LHCN-M2 (cell line): ENCODE measurements at regions not wholly inside any gene's neighbourhood (a gene's known extent, or its start where the extent isn't known, plus 50 kb on each side); places are given as distances from the start of the nearest gene placed in this dataset.

Experiments used
- DNase-seq: peaks from one replicate; pipeline ENCODE4 v3.0.0-alpha.2; 2012; ENCODE audit warnings: low read depth

DNA sequence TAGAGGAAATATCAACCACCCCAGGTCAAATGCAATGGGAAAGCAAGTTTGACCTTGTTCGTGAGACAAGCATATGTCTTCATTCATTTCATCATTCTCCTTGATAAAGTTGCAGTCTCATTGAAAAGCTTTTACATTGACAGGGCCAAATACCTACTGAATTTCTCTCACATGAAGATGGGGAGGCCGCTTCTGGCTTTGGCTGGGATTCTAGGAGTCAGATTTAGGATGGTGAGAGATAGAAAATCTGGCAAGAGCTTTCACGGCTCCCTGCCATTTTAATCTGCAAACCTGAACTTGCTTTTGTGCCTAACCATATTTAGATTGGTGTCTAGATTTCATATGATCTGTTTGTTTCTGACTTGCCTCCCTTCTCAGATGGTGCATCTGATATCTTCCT lies 88.0 kb downstream of the TMEM100 start:
- no peak for DNase-seq

DNA sequence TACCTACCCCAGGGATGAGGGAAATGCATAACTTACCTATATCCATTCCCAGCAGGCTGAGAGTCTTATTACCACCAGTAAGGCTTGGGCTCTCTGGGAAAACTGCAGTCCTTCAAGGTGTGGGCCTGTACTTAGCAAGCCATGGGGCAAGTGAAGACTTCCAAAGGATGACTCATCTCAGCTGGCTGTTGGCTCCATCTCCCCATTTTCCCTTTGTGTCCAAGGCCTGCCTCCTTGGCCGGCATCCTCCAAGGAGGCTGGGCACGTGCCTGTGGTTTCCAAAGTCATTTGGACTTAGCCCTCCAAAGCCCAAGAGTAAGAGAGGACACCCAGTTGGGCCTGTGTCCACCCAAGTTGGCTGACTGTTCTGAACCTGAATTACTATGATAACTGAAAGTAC lies 89.8 kb downstream of the TMEM100 start:
- no peak for DNase-seq

DNA sequence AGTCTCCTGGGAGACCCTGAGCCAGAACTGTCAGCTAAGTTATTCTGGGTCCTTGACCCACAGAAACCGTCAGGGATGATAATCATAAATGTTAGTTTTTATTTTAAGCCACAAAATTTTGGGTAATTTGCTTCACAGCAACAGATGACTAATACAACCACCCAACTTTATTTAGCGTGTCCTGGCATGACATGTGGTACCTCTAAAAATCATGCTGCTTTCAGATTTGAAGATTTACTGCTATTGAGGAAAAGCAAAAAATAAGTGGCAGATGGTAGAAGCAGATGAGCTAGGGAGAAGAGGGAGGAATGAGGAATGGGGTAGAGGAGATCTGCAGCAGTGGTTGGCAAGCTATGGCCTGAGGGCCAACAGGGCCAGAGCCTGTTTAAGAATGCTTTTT lies 90.4 kb downstream of the TMEM100 start:
- DNase-seq: no peak

DNA sequence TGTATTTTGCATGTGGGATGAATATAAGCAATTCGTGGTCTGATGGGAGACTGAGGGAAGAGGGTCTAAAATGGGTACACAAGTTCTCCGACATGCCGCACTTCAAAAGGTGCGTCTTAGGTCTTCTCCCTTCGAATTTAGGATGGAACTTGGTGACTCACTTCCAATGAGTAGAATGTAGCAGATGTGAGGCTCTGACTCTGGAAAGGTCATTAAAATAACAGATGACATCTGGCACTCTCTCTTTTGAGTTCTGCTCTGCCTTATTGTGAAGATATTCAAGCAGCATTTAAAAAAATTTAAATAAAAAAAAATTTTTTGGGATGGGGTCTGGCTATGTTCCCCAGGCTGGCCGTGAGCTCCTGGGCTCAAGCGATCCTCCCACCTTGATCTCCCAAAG lies 92.7 kb downstream of the TMEM100 start:
- DNase-seq: no peak

DNA sequence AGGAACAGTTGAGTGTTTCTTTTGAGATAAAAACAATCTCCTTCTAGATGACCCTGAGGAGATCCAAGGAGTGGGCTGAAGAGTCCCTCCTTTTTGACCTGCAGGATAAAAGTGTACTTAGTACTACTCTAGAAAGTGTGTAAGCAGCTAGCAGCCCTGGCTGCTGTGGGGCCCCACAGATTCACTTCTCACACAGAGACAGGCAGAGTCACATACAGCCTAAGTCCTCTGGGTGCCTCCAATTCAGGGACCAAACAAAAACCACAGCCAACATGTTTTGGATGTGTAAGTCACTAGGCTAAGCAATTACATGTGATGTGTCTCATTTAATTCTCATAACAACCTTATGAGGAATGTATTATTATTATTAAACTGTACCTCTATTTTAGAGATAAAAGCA lies 97.1 kb downstream of the TMEM100 start:
- DNase-seq: no peak

DNA sequence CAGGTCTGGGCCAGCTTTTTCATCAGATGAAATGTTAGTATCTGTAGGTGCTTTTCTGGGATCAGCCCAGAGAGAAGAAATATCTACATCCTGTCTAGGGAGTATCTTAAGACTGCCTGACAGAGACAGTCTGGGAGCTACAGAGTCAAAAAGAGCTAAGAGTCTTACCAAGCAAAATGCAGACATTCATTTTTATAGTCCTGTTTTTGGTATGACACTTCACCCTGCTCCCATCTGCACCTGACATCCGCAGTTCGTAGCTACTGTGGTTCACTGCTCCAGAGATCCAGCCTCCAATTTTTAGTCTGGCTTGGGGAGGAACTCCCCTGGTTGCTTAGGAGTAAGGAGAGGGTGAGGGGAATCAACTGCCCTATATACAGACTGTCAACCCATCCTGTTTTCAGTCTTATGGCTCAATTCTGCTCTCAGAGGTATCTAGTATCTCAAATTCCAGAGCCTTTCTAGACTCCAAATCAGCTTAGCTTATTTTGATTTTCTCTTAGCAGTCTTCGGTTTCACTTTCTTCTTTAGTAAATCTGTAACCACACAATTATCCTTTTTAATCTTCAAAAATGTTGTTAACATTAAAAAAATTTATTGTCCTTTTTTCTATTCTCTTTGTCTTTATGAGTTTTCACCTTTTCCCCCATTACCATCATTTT lies 97.8 kb downstream of the TMEM100 start:
- DNase-seq: no peak

DNA sequence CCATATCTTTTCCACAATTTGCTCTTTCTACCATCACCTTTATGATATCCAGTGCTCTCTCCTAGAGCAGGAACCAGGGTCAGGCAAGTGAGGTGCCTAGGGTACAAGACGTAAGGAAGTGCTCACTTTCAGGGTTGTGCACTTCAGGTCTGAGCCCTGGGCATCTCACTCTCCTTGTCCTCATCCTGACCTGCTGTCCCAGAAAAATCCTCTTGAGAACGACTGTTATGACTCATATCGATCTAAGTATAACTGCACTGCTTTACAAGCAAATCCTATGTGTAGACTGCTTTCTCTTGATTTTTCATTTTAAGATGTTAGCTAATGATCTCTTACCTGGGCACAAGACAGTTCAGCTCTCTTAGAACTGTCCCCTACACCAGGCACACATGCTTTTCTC lies 100.1 kb downstream of the TMEM100 start:
- DNase-seq: peak; percentile 23

DNA sequence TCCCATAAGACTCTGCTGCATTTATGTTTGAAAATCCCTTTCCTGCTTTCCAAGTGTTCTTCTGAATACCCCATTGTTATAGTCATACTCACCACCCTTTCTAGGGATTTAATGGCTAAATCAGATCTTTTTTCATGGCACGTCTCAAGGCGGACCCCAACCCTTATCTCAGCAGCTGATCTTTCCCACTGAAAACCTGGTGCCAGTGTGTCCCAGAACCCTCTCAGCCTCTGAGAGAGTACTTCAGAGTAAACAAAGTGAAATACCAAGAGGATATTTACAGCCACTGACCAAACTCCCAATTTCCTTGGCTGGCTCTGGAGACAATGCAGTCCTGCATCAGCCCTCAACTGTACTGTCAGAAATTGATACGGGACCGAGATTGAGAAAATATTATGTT lies 101.7 kb downstream of the TMEM100 start:
- no peak for DNase-seq

DNA sequence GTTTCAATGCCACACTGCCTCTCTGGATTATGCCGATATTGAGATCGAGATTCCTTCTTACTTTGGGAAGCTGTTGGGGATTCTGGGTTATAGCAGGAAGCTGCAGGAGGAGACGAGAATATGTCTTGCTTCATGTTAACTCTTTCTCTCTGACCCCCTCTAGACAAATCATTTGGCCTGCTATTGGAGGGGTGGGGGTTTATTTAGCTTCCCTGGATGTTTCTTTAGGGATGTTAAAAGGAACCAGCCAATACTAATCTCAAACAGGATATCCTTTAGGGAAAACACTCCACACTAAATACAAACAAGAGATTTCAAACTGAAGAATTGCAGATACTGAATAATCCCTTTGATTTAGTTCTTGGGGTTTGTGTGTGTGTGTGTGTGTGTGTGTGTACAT lies 102.6 kb downstream of the TMEM100 start:
- no peak for DNase-seq

DNA sequence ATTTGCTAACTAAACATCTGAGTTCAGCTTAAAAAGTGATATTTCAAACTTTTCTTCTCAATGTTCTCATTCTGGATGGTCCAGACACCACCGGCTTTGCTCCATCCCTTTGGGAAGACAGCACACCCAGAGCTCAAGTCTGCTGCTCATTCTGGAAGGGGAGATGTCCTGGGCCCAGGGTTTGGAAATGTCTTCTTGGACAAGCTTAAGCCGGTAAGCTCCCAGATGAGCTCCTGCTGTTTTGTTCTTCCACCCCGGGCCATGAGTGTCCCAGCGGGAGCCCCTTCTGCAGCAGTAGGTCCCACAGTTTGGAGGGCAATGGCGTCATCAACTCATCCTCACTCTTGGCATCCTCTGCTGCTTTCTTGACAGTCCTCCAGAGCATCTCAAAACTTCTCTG lies 105.2 kb downstream of the TMEM100 start:
- DNase-seq: no peak

DNA sequence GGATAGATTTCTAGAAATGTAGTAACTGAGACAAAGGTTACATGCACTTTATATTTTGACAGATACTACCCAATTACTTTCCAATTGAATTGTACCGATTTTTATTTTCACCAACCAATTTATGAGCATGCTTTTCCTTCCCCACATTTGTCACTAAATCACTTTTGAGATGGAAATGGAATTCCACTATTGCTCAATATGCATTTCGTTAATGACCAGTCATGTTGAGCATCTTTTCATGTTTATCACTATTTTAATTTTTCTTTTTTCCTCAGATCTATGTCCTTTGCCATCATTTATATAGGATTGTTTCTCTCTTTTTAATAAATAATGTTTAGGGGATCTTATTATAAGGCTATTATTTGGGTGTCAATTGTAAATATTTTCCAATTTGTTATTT lies 102.8 kb upstream of the SMIM36 start:
- DNase-seq: no peak

DNA sequence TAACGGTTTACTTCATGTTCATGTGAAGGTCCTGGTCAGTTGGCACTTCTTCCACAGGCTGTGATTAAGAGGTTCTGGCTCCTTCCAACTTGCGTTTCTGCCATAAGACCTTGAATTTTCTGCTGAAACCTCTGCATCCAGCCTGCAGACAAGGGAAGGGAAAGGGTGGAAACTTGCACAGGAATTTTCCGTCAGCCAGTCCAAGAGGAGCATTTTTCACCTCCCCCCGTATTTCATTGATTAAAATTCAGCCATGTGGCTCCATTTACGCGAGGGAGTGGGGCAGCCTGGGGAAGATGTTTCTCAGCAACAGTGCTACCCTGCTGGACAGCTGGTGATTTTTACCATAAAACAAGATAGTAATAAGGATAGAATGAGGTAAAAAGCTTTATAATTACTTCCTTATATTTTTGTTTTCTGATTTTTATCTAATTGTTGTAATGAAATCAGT lies 101.5 kb upstream of the SMIM36 start:
- no peak for DNase-seq

DNA sequence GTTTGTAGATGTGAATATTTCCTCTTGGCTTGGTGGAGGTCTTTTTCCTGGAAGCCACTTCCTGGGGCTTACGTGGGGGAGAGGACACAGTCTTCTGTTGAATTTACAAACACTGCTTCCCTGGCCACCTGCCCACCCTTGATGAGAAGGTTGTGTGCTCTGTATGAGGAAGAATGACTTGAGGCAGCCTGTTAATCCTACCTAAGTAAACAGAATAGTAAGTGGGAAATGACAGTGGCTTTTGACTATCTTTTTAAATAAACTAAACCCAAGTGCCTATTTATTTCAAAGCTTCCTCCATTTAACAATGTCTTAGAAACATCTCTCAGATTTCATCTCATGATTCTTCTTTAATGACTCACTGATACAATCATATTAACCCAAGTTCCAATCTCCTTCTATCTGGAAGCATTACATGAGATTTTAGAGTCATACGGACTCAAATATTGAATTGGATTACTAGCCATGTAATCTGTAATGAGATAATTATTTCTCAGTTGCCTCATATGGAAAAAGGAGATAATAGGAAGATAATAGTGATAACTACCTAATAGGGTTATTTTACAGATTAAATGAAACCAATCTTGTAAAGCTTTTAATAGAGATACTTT lies 96.6 kb upstream of the SMIM36 start:
- peak; percentile 70 for DNase-seq

DNA sequence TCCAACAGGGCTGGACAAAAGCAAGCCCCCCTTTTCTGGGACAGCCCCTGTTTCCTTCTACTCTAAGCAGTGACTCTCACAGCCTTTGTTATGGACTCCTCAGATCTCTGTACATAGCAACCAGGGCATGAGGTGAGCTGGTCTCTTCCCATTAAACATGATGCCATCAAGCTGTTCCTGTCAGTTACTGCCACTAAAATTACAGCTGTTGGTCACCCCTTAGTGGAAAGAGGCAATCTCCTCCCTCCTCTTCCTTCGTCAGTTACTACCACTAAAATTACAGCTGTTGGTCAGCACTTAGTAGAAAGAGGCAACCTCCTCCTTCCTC lies 95.2 kb upstream of the SMIM36 start:
- peak; percentile 97 for DNase-seq

DNA sequence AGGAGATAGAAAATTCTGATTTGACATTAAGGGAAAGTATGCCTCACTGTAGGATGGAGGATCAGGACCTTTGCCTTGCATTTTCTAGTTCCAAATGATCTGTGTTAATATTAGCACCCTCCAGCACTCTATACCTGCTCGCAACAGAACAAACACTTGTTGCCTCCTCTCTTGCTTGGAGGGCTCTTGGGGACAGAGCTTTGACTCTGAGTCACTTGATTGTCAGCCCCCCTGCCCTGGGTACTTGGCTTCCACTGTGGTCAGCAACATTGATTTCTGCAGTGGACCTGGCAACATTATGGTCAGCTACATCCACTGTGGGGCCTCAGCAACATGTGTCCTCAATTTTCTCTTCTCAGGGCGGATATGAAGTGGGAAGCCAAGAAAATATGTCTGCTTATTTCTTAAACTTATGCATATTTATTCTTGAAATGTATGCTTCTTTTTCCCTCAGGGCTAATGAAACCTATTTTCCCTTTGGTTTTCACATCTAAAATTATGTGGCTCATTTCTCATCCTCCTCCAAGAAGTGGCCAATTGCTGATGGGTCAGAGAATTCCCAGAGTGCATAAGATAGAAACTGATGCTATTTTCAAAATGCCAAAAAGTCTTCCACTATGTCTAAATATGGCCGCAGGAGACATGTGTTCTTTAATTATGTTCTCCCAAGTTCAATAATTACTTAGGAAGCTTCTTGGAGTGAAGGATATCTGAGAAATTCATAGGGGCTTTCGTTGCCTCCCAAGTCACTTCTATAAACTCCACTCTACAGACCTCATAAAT lies 94.6 kb upstream of the SMIM36 start:
- DNase-seq: no peak

DNA sequence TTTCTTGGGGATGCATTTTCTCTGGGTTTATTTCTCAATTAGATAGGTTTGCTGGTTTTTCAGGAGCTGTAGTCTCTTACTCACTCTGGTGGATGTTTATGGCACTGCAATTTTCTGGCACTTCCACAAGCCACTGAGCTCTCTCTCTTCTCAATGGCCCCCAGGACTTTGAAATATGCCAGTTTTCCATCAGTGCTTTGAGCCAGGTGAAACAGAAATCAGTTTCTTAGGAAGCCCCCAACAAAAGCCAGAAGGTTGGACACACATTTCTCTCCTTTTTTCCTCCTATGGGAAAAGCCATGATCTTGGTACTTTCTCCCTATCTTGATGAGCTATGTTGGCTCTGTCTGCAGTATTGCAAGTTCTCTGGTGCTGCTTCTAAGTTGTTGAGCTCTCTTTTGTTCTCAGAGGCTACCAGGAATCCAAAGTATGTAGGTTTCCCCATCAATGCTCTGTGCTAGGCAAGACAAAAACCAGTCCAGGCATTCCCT lies 90.7 kb upstream of the SMIM36 start:
- DNase-seq: peak; percentile 57

DNA sequence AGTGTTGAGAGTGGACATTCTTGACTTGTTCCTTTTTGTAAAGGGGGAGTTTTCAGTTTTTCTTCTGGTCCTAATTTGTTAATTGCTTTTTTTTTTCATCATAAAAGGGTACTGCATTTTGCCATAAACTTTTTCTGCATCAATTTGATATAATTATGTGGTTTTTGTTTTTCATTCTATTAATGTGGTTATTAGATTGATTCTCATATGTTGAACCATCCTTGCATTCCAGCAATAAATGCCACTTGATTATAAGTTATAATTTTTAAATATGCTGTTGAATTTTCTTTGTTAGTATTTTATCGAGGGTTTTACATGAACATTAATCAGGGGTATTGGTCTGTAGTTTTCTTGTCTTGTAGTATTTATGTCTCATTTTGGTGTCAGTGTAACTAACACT lies 87.2 kb upstream of the SMIM36 start:
- DNase-seq: no peak

DNA sequence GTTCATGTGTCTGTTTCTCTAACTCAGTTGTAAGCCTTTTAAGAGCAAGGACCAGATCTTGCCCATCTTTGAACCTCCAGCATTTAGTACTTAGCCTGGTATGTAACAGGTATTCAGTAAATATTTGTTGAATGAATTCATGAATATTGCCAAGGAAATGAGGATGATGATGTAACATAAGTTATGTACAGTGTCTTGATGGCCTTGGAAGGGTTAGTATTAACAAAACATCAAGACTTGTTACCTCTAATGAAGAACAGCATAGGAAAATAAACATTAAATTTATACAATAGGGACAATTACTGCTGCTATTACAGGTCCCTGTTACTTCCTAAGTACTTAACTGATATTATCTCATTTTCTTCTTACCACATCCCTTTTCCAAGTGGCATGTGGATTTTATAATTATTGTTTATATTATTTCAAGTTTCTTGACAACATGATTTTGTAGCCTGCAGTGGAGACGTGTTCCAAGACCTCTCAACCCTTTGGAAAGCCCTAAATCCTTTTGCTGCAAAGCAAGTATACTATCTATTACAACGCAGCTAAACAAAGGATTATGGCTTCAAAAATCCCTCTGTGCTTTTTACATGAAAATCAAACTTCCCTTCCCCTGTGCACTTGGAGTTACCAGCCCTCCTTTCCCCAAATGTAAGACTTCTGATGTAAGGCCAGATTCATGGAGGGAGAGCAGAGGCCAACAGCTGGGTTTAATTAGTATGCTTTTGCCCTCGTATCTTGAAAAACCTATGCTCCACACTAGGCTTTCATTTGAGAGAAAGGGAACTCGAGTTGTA lies 77.4 kb upstream of the SMIM36 start:
- no peak for DNase-seq

DNA sequence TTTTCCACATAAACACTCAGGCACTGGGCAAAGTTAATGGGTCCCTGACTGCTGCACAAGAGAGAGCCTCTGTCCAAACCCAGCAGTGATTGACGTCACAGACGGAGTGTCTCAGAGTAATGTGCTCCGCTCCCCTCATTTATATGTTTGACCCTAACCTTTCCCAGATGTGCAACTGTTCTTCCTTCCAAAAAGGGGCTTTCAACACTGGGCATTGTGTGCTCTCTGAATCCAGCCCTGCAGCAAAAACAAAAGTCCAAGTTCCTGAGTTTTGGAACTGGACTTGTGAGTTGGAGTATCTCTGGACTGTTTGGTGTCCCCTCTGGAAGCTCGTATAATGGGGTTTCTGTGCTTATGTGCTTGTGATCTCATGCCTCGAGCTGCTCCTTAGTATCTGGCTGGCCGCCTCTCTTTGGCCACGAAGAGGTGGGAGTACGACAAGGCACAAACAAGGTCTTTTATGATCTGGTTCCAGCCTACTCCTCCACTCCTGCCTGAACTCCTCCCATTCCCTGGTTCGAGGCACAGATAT lies 76.4 kb upstream of the SMIM36 start:
- no peak for DNase-seq

DNA sequence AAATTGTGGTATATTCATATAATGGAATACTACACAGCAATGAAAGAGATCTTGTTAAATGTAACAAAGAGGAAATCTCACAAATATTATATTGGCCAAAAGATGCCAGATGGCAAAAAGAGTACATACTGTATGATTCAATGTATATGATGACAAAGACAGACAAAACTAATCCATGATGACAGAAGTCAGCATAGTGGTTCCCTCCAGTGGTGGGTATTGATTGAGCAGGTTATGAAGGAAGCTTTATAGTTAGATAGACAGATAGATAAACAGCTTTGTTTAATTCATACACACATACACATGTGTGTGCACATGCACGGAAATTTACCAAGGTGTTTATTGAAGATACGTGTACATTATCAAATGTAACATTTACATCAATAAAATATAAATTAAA lies 74.4 kb upstream of the SMIM36 start:
- no peak for DNase-seq

DNA sequence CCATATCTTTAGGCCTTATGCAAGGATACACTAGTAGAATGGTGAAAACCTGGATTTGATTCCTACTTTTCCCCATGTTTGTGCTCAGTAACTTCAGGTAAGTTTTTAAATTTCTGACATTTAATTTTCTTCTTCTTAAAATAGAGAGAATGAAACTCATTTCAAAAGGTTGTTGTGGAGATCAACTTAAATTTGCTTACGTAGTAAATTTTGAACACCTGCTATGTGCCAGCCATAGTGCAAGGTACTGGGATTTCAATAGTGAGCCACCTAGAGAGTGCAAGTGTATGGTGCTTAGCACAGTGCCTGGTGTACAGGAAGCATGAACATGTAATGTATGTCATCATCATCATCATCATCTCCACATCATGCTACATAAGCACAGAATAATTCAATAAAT lies 73.6 kb upstream of the SMIM36 start:
- DNase-seq: no peak
